ENCODE measurements at regions not wholly inside any gene's neighbourhood (a gene's known extent, or its start where the extent isn't known, plus 50 kb on each side); places are given as distances from the start of the nearest gene placed in this dataset.

GRCh38 chr16:31706318-31706717 lies 167.3 kb upstream of the ZNF267 start:
- DNase-seq (no peak), ATAC-seq (ENCODE audit: low FRiP score) (no peak)
- Histone ChIP-seq H3K36me3 (ENCODE audit: control insufficient read depth in 1 of 2, insufficient read depth in 2 of 2, low read length in 1 of 2) (peaks cover 0 to 5% of the 10 kb centered on the region in 2 donors), H3K4me1 (ENCODE audit: control insufficient read depth in 1 of 2, insufficient read depth in 2 of 2, low read length in 2 of 2) (no peaks in the 10 kb centered on the region), H3K4me3 (ENCODE audit: low read length in 2 of 2) (no peak overlapping the region), H3K27me3 (ENCODE audit: control insufficient read depth in 1 of 2, insufficient read depth in 2 of 2, low read length in 1 of 2) (no peaks in the 10 kb centered on the region), H3K27ac (ENCODE audit: low read depth in 1 of 2, low read length in 2 of 2) (no peak overlapping the region), H3K9me3 (ENCODE audit: control insufficient read depth, low read length) (no peaks in the 10 kb centered on the region)
- intact Hi-C loops (cut with DNase I), result loop anchor here in 1 of 2 donors (10.0 kb wide), 1 partner anchor 492 kb away; the partner anchor contains the start of genes PYDC1 and TRIM72
- 85 to 92% methylated on average over 9 of the region's 9 CpGs for WGBS, 2 donors

- no peaks in the 10 kb centered on the region for H3K4me1 ChIP-seq (ENCODE audit: control insufficient read depth in 1 of 2, insufficient read depth in 2 of 2, low read length in 2 of 2)
- intact Hi-C loops (cut with DNase I), result loop anchor here in 1 of 2 donors (10.0 kb wide), 1 partner anchor 492 kb away; the partner anchor contains the start of genes PYDC1 and TRIM72
- no peak overlapping the region for H3K4me3 ChIP-seq (ENCODE audit: low read length in 2 of 2)
- no peaks in the 10 kb centered on the region for H3K27me3 ChIP-seq (ENCODE audit: control insufficient read depth in 1 of 2, insufficient read depth in 2 of 2, low read length in 1 of 2)
- H3K27ac ChIP-seq (ENCODE audit: low read depth in 1 of 2, low read length in 2 of 2), result no peak overlapping the region
- peaks cover 0 to 5% of the 10 kb centered on the region in 2 donors for H3K36me3 ChIP-seq (ENCODE audit: control insufficient read depth in 1 of 2, insufficient read depth in 2 of 2, low read length in 1 of 2)
- WGBS, 2 donors, result 92 to 97% methylated on average over 4 of the region's 4 CpGs
- DNase-seq (no peak), ATAC-seq (ENCODE audit: low FRiP score) (no peak)
- H3K9me3 ChIP-seq (ENCODE audit: control insufficient read depth, low read length), result no peaks in the 10 kb centered on the region
Measured at GRCh38 chr16:31706925-31707324, 166.7 kb upstream of the ZNF267 start.

DNA sequence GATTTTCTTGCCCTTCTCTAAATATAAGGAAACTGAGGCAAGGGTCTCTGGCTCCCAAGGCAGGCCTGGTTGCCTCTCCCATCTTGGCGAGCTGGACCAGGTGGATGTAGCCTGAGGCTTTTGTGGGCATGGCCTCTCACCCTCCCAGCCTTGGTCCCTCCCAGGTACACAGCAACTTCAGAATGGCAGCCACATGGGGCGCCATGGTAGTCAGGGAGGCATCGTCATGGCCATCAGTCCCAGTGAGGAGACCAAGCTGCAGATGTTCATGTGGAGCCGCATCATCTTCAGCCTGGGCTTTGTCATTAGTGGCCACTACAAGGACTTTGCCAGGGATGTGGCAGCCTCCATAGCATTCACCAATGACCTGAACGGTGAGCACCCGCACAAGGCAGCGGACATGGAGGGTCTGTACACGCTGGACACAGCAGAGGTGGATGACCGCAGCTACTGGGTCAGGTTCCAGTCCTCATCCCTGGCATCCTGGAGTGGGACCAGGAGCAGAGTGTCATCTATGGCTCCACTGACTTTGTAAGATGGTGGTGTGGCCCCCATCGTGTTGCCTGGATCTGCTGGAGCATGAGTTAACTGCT lies 165.8 kb upstream of the ZNF267 start:
- Histone ChIP-seq H3K27me3 (ENCODE audit: control insufficient read depth in 1 of 2, insufficient read depth in 2 of 2, low read length in 1 of 2) (no peaks in the 10 kb centered on the region), H3K9me3 (ENCODE audit: control insufficient read depth, low read length) (no peaks in the 10 kb centered on the region), H3K4me3 (ENCODE audit: low read length in 2 of 2) (no peak overlapping the region), H3K4me1 (ENCODE audit: control insufficient read depth in 1 of 2, insufficient read depth in 2 of 2, low read length in 2 of 2) (no peaks in the 10 kb centered on the region), H3K36me3 (ENCODE audit: control insufficient read depth in 1 of 2, insufficient read depth in 2 of 2, low read length in 1 of 2) (peaks cover 0 to 5% of the 10 kb centered on the region in 2 donors), H3K27ac (ENCODE audit: low read depth in 1 of 2, low read length in 2 of 2) (no peak overlapping the region)
- WGBS, 2 donors, result 95 to 98% methylated on average over 10 of the region's 10 CpGs
- intact Hi-C loops (cut with DNase I), result loop anchor here in 1 of 2 donors (10.0 kb wide), 1 partner anchor 493 kb away; the partner anchor contains the start of genes PYDC1 and TRIM72
- no peak for ATAC-seq (ENCODE audit: low FRiP score)
- no peak for DNase-seq

DNA sequence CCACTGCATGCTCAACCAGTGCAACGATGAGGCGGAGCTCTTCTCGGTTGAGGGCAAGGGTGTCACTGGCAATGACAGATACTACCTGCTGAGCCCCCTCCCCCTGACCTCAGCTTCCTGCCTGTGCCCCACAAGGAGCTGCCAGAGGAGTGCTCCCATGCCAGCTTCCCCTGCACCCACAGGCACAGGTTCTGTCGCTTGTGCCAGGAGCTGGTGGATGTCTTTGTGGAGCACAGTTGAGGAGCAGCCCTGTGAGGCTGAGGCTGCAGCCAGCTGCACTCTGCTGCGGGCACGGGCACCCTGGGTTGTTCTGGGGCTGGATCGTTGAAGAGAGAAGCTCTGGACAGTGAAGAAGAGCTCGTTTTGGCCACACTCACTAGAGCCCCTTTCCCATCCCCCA lies 165.3 kb upstream of the ZNF267 start:
- ATAC-seq (ENCODE audit: low FRiP score), result no peak
- no peak overlapping the region for H3K27ac ChIP-seq (ENCODE audit: low read depth in 1 of 2, low read length in 2 of 2)
- no peak for DNase-seq
- intact Hi-C loops (cut with DNase I), result loop anchor here in 1 of 2 donors (10.0 kb wide), 1 partner anchor 494 kb away; the partner anchor contains the start of genes PYDC1 and TRIM72
- WGBS, 2 donors, result 85% methylated on average over 8 of the region's 8 CpGs
- no peaks in the 10 kb centered on the region for H3K27me3 ChIP-seq (ENCODE audit: control insufficient read depth in 1 of 2, insufficient read depth in 2 of 2, low read length in 1 of 2)
- H3K4me3 ChIP-seq (ENCODE audit: low read length in 2 of 2), result no peak overlapping the region
- no peaks in the 10 kb centered on the region for H3K9me3 ChIP-seq (ENCODE audit: control insufficient read depth, low read length)
- H3K4me1 ChIP-seq (ENCODE audit: control insufficient read depth in 1 of 2, insufficient read depth in 2 of 2, low read length in 2 of 2), result no peaks in the 10 kb centered on the region
- H3K36me3 ChIP-seq (ENCODE audit: control insufficient read depth in 1 of 2, insufficient read depth in 2 of 2, low read length in 1 of 2), result peaks cover 0 to 5% of the 10 kb centered on the region in 2 donors

DNA sequence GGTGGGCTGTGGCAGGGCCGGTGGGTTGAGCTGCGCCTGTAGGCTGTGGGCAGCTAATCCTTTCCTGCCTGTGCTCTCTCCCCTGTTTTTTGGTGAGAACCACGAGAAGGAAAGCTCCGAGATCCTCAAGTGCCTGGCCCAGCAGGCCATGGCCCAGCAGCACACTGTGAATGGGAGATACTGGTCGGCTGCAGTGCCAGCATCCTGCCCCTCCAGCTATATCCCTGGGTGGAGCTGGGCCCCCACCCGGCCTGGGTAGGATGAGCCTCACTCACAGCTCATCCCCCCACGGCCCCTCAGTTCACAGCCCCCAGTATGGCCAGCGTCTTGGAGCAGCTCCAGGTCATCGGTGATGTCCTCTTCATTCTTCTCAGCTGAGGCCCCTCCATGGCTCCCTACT lies 164.4 kb upstream of the ZNF267 start:
- ATAC-seq (ENCODE audit: low FRiP score) (no peak), DNase-seq (no peak)
- H3K36me3 ChIP-seq (ENCODE audit: control insufficient read depth in 1 of 2, insufficient read depth in 2 of 2, low read length in 1 of 2), result peaks cover 0 to 5% of the 10 kb centered on the region in 2 donors
- H3K27ac ChIP-seq (ENCODE audit: low read depth in 1 of 2, low read length in 2 of 2), result no peak overlapping the region
- no peaks in the 10 kb centered on the region for H3K4me1 ChIP-seq (ENCODE audit: control insufficient read depth in 1 of 2, insufficient read depth in 2 of 2, low read length in 2 of 2)
- no peak overlapping the region for H3K4me3 ChIP-seq (ENCODE audit: low read length in 2 of 2)
- H3K9me3 ChIP-seq (ENCODE audit: control insufficient read depth, low read length), result no peaks in the 10 kb centered on the region
- no peaks in the 10 kb centered on the region for H3K27me3 ChIP-seq (ENCODE audit: control insufficient read depth in 1 of 2, insufficient read depth in 2 of 2, low read length in 1 of 2)
- intact Hi-C loops (cut with DNase I), result loop anchor here in 1 of 2 donors (10.0 kb wide), 1 partner anchor 494 kb away; the partner anchor contains the start of genes PYDC1 and TRIM72
- WGBS, 2 donors, result 91 to 92% methylated on average over 9 of the region's 9 CpGs

- peaks cover 0 to 3% of the 10 kb centered on the region in 2 donors for H3K36me3 ChIP-seq (ENCODE audit: control insufficient read depth in 1 of 2, insufficient read depth in 2 of 2, low read length in 1 of 2)
- ATAC-seq (ENCODE audit: low FRiP score), result no peak
- intact Hi-C loops (cut with DNase I), result loop anchor here in 1 of 2 donors (5.0 kb wide), 1 partner anchor 167 kb away; no protein-coding TSS in a partner anchor
Measured at GRCh38 chr16:31710134-31710533, 163.5 kb upstream of the ZNF267 start.

GRCh38 chr16:31710880-31711279 lies 162.7 kb upstream of the ZNF267 start:
- no peak for DNase-seq
- no peaks in the 10 kb centered on the region for H3K4me1 ChIP-seq (ENCODE audit: control insufficient read depth in 1 of 2, insufficient read depth in 2 of 2, low read length in 2 of 2)
- ATAC-seq (ENCODE audit: low FRiP score), result no peak
- H3K27ac ChIP-seq (ENCODE audit: low read depth in 1 of 2, low read length in 2 of 2), result no peak overlapping the region
- no peak overlapping the region for H3K4me3 ChIP-seq (ENCODE audit: low read length in 2 of 2)
- intact Hi-C loops (cut with DNase I), result loop anchor here in 1 of 2 donors (5.0 kb wide), 1 partner anchor 166 kb away; no protein-coding TSS in a partner anchor
- H3K36me3 ChIP-seq (ENCODE audit: control insufficient read depth in 1 of 2, insufficient read depth in 2 of 2, low read length in 1 of 2), result peaks cover 0 to 3% of the 10 kb centered on the region in 2 donors
- H3K27me3 ChIP-seq (ENCODE audit: control insufficient read depth in 1 of 2, insufficient read depth in 2 of 2, low read length in 1 of 2), result no peaks in the 10 kb centered on the region
- WGBS, 2 donors, result 89% methylated on average over 5 of the region's 5 CpGs
- no peaks in the 10 kb centered on the region for H3K9me3 ChIP-seq (ENCODE audit: control insufficient read depth, low read length)

More at GRCh38 chr16:31710134-31710533, 163.5 kb upstream of the ZNF267 start:
- no peak for DNase-seq
- Histone ChIP-seq H3K4me3 (ENCODE audit: low read length in 2 of 2) (no peak overlapping the region), H3K27ac (ENCODE audit: low read depth in 1 of 2, low read length in 2 of 2) (no peak overlapping the region), H3K9me3 (ENCODE audit: control insufficient read depth, low read length) (no peaks in the 10 kb centered on the region), H3K4me1 (ENCODE audit: control insufficient read depth in 1 of 2, insufficient read depth in 2 of 2, low read length in 2 of 2) (no peaks in the 10 kb centered on the region), H3K27me3 (ENCODE audit: control insufficient read depth in 1 of 2, insufficient read depth in 2 of 2, low read length in 1 of 2) (no peaks in the 10 kb centered on the region)
- WGBS, 2 donors, result 85 to 88% methylated on average over 10 of the region's 10 CpGs

GRCh38 chr16:31711344-31711845 lies 162.2 kb upstream of the ZNF267 start:
- intact Hi-C loops (cut with DNase I), result loop anchor here in 1 of 2 donors (5.0 kb wide), 1 partner anchor 166 kb away; no protein-coding TSS in a partner anchor
- ATAC-seq (ENCODE audit: low FRiP score) (no peak), DNase-seq (no peak)
- H3K4me1 ChIP-seq (ENCODE audit: control insufficient read depth in 1 of 2, insufficient read depth in 2 of 2, low read length in 2 of 2), result no peaks in the 10 kb centered on the region
- no peak overlapping the region for H3K27ac ChIP-seq (ENCODE audit: low read depth in 1 of 2, low read length in 2 of 2)
- no peaks in the 10 kb centered on the region for H3K9me3 ChIP-seq (ENCODE audit: control insufficient read depth, low read length)
- H3K36me3 ChIP-seq (ENCODE audit: control insufficient read depth in 1 of 2, insufficient read depth in 2 of 2, low read length in 1 of 2), result peaks cover 0 to 3% of the 10 kb centered on the region in 2 donors
- WGBS, 2 donors, result 69 to 73% methylated on average over 7 of the region's 7 CpGs
- H3K4me3 ChIP-seq (ENCODE audit: low read length in 2 of 2), result no peak overlapping the region
- H3K27me3 ChIP-seq (ENCODE audit: control insufficient read depth in 1 of 2, insufficient read depth in 2 of 2, low read length in 1 of 2), result no peaks in the 10 kb centered on the region
